ENCODE measurements at regions not wholly inside any gene's neighbourhood (a gene's known extent, or its start where the extent isn't known, plus 50 kb on each side); places are given as distances from the start of the nearest gene placed in this dataset.

DNA sequence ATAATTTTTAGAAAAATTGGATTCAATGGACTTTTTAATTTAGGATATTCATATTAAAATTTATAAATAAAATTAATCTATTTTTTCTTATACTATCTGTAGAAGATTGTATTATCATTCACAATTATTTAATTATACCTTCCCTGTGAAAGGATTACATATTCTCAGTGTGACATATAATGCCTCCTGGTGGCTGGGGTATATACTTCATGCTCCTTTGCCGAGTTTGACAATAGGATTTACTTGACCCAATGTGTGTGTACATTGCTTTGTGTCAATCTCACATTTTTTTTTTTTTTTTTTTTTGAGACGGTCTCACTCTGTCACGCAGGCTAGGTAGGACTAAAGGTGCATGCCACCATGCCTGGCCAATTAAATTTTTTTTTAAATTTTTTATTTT, 230.0 kb upstream of the CHD6 start:
- TF ChIP-seq, protein P1, sequence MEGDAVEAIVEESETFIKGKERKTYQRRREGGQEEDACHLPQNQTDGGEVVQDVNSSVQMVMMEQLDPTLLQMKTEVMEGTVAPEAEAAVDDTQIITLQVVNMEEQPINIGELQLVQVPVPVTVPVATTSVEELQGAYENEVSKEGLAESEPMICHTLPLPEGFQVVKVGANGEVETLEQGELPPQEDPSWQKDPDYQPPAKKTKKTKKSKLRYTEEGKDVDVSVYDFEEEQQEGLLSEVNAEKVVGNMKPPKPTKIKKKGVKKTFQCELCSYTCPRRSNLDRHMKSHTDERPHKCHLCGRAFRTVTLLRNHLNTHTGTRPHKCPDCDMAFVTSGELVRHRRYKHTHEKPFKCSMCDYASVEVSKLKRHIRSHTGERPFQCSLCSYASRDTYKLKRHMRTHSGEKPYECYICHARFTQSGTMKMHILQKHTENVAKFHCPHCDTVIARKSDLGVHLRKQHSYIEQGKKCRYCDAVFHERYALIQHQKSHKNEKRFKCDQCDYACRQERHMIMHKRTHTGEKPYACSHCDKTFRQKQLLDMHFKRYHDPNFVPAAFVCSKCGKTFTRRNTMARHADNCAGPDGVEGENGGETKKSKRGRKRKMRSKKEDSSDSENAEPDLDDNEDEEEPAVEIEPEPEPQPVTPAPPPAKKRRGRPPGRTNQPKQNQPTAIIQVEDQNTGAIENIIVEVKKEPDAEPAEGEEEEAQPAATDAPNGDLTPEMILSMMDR (IDR thresholded peaks at IDR 0.05 in 2 of 3, conservative IDR thresholded peaks at IDR 0.05 in 1 of 3; ENCODE audit: borderline replicate concordance in 1 of 3, insufficient read depth in 1 of 3, low read depth in 2 of 3, low read length in 2 of 3), result peak in 1 of 3 experiments; percentile 22; a peak in 1 of 6 replicates
- TF ChIP-seq ZFX (IDR thresholded peaks at IDR 0.05) (no peak), CEBPB (IDR thresholded peaks at IDR 0.05; ENCODE audit: low read depth) (no peak), EZH2 (IDR thresholded peaks at IDR 0.05) (no peak), EZH2phosphoT487 (IDR thresholded peaks at IDR 0.05; ENCODE audit: borderline replicate concordance) (no peak), JUND (IDR thresholded peaks at IDR 0.05) (no peak), EGR1 (IDR thresholded peaks at IDR 0.05; ENCODE audit: low read depth) (no peak), ZNF274 (IDR thresholded peaks at IDR 0.05; ENCODE audit: low read depth, low read length) (no peak), POLR2A (IDR thresholded peaks at IDR 0.05; ENCODE audit: borderline replicate concordance, extremely low read depth, insufficient read depth, insufficient read length) (no peak), ELF1 (IDR thresholded peaks at IDR 0.05; ENCODE audit: borderline replicate concordance, low read depth) (no peak), SRF (IDR thresholded peaks at IDR 0.05; ENCODE audit: low read depth) (no peak)
- TF ChIP-seq, protein P2, sequence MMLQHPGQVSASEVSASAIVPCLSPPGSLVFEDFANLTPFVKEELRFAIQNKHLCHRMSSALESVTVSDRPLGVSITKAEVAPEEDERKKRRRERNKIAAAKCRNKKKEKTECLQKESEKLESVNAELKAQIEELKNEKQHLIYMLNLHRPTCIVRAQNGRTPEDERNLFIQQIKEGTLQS (IDR thresholded peaks at IDR 0.05), result no peak
- TF ChIP-seq, protein P3, sequence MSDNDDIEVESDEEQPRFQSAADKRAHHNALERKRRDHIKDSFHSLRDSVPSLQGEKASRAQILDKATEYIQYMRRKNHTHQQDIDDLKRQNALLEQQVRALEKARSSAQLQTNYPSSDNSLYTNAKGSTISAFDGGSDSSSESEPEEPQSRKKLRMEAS (IDR thresholded peaks at IDR 0.05), result no peak
